Fibroblast of skin of back (primary cell): ENCODE measurements at regions not wholly inside any gene's neighbourhood (a gene's known extent, or its start where the extent isn't known, plus 50 kb on each side); places are given as distances from the start of the nearest gene placed in this dataset.
A peak's percentile ranks its signal among the peaks of the same experiment; 100 is the strongest.

Experiments
- DNase-seq: peaks from one replicate; pipeline ENCODE4 v3.0.0-alpha.2; 2013

- DNase-seq = no peak
Observed at GRCh38 chr1:36605942-36606640, 123.4 kb upstream of the CSF3R start.

- DNase-seq = no peak
Observed at GRCh38 chr1:36603461-36603860, 120.7 kb upstream of the CSF3R start.

- DNase-seq = no peak
Observed at GRCh38 chr1:36602184-36602583, 119.5 kb upstream of the CSF3R start.

GRCh38 chr1:36599828-36600227, 117.1 kb upstream of the CSF3R start:
- no peak for DNase-seq

GRCh38 chr1:36597514-36597913, 114.8 kb upstream of the CSF3R start:
- no peak for DNase-seq

- no peak for DNase-seq
Observed at GRCh38 chr1:36595921-36596320, 113.2 kb upstream of the CSF3R start.

- no peak for DNase-seq
Observed at GRCh38 chr1:36595349-36595748, 112.6 kb upstream of the CSF3R start.

GRCh38 chr1:36594023-36594422, 111.3 kb upstream of the CSF3R start:
- no peak for DNase-seq

GRCh38 chr1:36591278-36591677, 108.6 kb upstream of the CSF3R start:
- DNase-seq = no peak

GRCh38 chr1:36590771-36591170, 108.1 kb upstream of the CSF3R start:
- DNase-seq = no peak

GRCh38 chr1:36590264-36590663, 107.6 kb upstream of the CSF3R start:
- no peak for DNase-seq

GRCh38 chr1:36588972-36589371, 106.3 kb upstream of the CSF3R start:
- no peak for DNase-seq

GRCh38 chr1:36585569-36586548, 103.1 kb upstream of the CSF3R start:
- no peak for DNase-seq

GRCh38 chr1:36584874-36585453, 102.3 kb upstream of the CSF3R start:
- no peak for DNase-seq

GRCh38 chr1:36583980-36584782, 101.5 kb upstream of the CSF3R start:
- DNase-seq = no peak

GRCh38 chr1:36583080-36583479, 100.4 kb upstream of the CSF3R start:
- no peak for DNase-seq

- no peak for DNase-seq
Observed at GRCh38 chr1:36582066-36582755, 99.5 kb upstream of the CSF3R start.

GRCh38 chr1:36580524-36580923, 97.8 kb upstream of the CSF3R start:
- no peak for DNase-seq

- DNase-seq = no peak
Observed at GRCh38 chr1:36579039-36579438, 96.3 kb upstream of the CSF3R start.

- DNase-seq = no peak
Observed at GRCh38 chr1:36576551-36577110, 93.9 kb upstream of the CSF3R start.

GRCh38 chr1:36576118-36576517, 93.4 kb upstream of the CSF3R start:
- DNase-seq = peak; percentile 48

- DNase-seq = no peak
Observed at GRCh38 chr1:36573445-36573844, 90.7 kb upstream of the CSF3R start.
